Immature natural killer cell (primary cell): ENCODE measurements at regions not wholly inside any gene's neighbourhood (a gene's known extent, or its start where the extent isn't known, plus 50 kb on each side); places are given as distances from the start of the nearest gene placed in this dataset.

Experiments
- DNase-seq, 3 donors: peaks; one replicate each; pipeline ENCODE4 v3.0.0; 2022; ENCODE audit warnings: mixed read lengths in 1 of 3
- H3K27ac Mint-ChIP-seq, 6 donors: one replicate each; pipeline ENCODE4 v1.8.0; 2020; ENCODE audit warnings: mixed read lengths in 6 of 6, mild to moderate bottlenecking in 5 of 6, inconsistent platforms in 4 of 6, moderate library complexity in 3 of 6
- H3K27me3 Mint-ChIP-seq, 3 donors: one replicate each; pipeline ENCODE4 v1.8.0; 2020 to 2021; ENCODE audit warnings: low read depth in 3 of 3, mild to moderate bottlenecking in 3 of 3, mixed read lengths in 3 of 3, moderate library complexity in 3 of 3, inconsistent platforms in 1 of 3
- H3K36me3 Mint-ChIP-seq, 3 donors: one replicate each; pipeline ENCODE4 v1.8.0; 2020; ENCODE audit warnings: mixed read lengths in 3 of 3, inconsistent platforms in 2 of 3, mild to moderate bottlenecking in 2 of 3
- H3K4me1 Mint-ChIP-seq, 2 donors: one replicate each; pipeline ENCODE4 v1.8.0; 2020; ENCODE audit warnings: inconsistent platforms in 2 of 2, mild to moderate bottlenecking in 2 of 2, mixed read lengths in 2 of 2, moderate library complexity in 1 of 2
- H3K4me3 Mint-ChIP-seq, 5 donors: one replicate each; pipeline ENCODE4 v1.8.0; 2020; ENCODE audit warnings: mild to moderate bottlenecking in 5 of 5, mixed read lengths in 5 of 5, inconsistent platforms in 3 of 5, moderate library complexity in 3 of 5
- H3K9me3 Mint-ChIP-seq, 6 donors: one replicate each; pipeline ENCODE4 v1.8.0; 2020; ENCODE audit warnings: mild to moderate bottlenecking in 6 of 6, mixed read lengths in 6 of 6, inconsistent platforms in 4 of 6, moderate library complexity in 3 of 6

- Mint-ChIP-seq H3K4me1 (no peaks in the 10 kb centered on the region), H3K9me3 (peaks cover 0 to 2% (median 0%) of the 10 kb centered on the region in 6 donors)
- DNase-seq: no peak
These were observed 50.4 kb downstream of the FHIP1A start for GRCh38 chr4:151459375-151459774.

GRCh38 chr4:151460434-151460833, 51.5 kb downstream of the FHIP1A start:
- no peak overlapping the region for H3K4me3 Mint-ChIP-seq
- no peak for DNase-seq
- peaks cover 0 to 2% (median 0%) of the 10 kb centered on the region in 3 donors for H3K27me3 Mint-ChIP-seq
- peaks cover 0 to 2% (median 0%) of the 10 kb centered on the region in 6 donors for H3K9me3 Mint-ChIP-seq
- no peaks in the 10 kb centered on the region for H3K36me3 Mint-ChIP-seq
- H3K4me1 Mint-ChIP-seq: no peaks in the 10 kb centered on the region
- no peak overlapping the region for H3K27ac Mint-ChIP-seq

More at GRCh38 chr4:151459375-151459774, 50.4 kb downstream of the FHIP1A start:
- H3K27ac Mint-ChIP-seq: no peak overlapping the region
- no peak overlapping the region for H3K4me3 Mint-ChIP-seq
- H3K36me3 Mint-ChIP-seq: no peaks in the 10 kb centered on the region
- peaks cover 0 to 2% (median 0%) of the 10 kb centered on the region in 3 donors for H3K27me3 Mint-ChIP-seq

DNA sequence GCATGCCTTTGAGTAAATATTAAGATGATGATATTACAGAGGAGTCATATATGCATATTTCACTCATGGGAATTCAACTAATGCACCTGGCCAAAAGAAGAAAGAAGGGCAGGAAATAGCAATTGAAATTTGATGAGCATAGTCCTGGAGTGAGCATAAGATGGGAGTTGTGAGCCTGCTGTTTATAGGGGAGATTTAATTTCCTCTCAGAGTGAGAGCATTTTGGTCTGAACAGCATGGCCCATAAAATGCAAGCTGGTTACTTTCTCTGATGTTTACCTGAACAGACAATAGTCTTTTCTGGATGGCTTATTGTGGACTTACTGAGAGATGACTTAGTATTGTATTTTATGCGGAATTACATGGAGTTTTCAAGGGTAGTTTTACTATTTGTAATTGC, 53.6 kb downstream of the FHIP1A start:
- no peak for DNase-seq
- Mint-ChIP-seq H3K9me3 (peaks cover 0 to 6% (median 0%) of the 10 kb centered on the region in 6 donors), H3K27ac (no peak overlapping the region), H3K36me3 (no peaks in the 10 kb centered on the region), H3K4me3 (no peak overlapping the region), H3K4me1 (no peaks in the 10 kb centered on the region), H3K27me3 (peaks cover 0 to 2% (median 0%) of the 10 kb centered on the region in 3 donors)

- DNase-seq: no peak
- H3K27me3 Mint-ChIP-seq: peaks cover 0 to 5% (median 3%) of the 10 kb centered on the region in 3 donors
- no peak overlapping the region for H3K27ac Mint-ChIP-seq
- H3K4me3 Mint-ChIP-seq: no peak overlapping the region
- peaks cover 0 to 6% (median 0%) of the 10 kb centered on the region in 6 donors for H3K9me3 Mint-ChIP-seq
- H3K4me1 Mint-ChIP-seq: no peaks in the 10 kb centered on the region
- no peaks in the 10 kb centered on the region for H3K36me3 Mint-ChIP-seq
These were observed 60.0 kb downstream of the FHIP1A start for GRCh38 chr4:151468715-151469696.

DNA sequence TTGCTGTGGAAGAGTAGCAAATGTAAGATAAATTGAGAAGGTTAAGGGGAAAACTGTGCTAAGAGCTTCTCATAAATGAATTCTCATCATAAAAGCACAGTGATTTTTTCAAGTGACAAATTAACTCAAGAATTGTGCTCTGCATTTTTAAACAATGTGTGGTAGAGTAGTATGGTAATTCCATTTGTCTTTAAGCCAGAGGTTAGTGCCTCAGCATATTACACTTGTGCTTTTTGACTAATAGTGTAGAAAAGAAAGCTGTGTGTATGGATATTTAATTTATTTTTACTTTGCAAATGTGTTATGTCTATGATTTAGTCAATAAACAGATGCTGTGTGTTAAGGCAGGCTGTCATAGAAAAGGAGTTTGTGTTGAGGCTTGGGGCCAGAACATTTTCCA, 61.0 kb downstream of the FHIP1A start:
- Mint-ChIP-seq H3K36me3 (no peaks in the 10 kb centered on the region), H3K4me3 (no peak overlapping the region), H3K9me3 (peaks cover 0 to 6% (median 0%) of the 10 kb centered on the region in 6 donors), H3K4me1 (no peaks in the 10 kb centered on the region), H3K27me3 (peaks cover 0 to 5% (median 3%) of the 10 kb centered on the region in 3 donors), H3K27ac (no peak overlapping the region)
- no peak for DNase-seq

- H3K4me3 Mint-ChIP-seq: no peak overlapping the region
- peaks cover 0 to 5% (median 3%) of the 10 kb centered on the region in 3 donors for H3K27me3 Mint-ChIP-seq
- no peak for DNase-seq
- peaks cover 0 to 10% (median 0%) of the 10 kb centered on the region in 6 donors for H3K9me3 Mint-ChIP-seq
- no peaks in the 10 kb centered on the region for H3K36me3 Mint-ChIP-seq
- H3K27ac Mint-ChIP-seq: no peak overlapping the region
- H3K4me1 Mint-ChIP-seq: no peaks in the 10 kb centered on the region
These were observed 62.8 kb downstream of the FHIP1A start for GRCh38 chr4:151471728-151472127.

- no peak for DNase-seq
- H3K4me3 Mint-ChIP-seq: no peak overlapping the region
- H3K4me1 Mint-ChIP-seq: no peaks in the 10 kb centered on the region
- peaks cover 0 to 5% (median 3%) of the 10 kb centered on the region in 3 donors for H3K27me3 Mint-ChIP-seq
- peaks cover 0 to 8% (median 0%) of the 10 kb centered on the region in 6 donors for H3K9me3 Mint-ChIP-seq
- no peaks in the 10 kb centered on the region for H3K36me3 Mint-ChIP-seq
- H3K27ac Mint-ChIP-seq: no peak overlapping the region
These were observed 63.3 kb downstream of the FHIP1A start for GRCh38 chr4:151472297-151472696.

GRCh38 chr4:151472711-151473110, 63.7 kb downstream of the FHIP1A start:
- Mint-ChIP-seq H3K4me3 (no peak overlapping the region), H3K27me3 (peaks cover 0 to 5% (median 3%) of the 10 kb centered on the region in 3 donors), H3K27ac (no peak overlapping the region), H3K4me1 (no peaks in the 10 kb centered on the region), H3K36me3 (no peaks in the 10 kb centered on the region), H3K9me3 (peaks cover 0 to 4% (median 0%) of the 10 kb centered on the region in 6 donors)
- DNase-seq: no peak

DNA sequence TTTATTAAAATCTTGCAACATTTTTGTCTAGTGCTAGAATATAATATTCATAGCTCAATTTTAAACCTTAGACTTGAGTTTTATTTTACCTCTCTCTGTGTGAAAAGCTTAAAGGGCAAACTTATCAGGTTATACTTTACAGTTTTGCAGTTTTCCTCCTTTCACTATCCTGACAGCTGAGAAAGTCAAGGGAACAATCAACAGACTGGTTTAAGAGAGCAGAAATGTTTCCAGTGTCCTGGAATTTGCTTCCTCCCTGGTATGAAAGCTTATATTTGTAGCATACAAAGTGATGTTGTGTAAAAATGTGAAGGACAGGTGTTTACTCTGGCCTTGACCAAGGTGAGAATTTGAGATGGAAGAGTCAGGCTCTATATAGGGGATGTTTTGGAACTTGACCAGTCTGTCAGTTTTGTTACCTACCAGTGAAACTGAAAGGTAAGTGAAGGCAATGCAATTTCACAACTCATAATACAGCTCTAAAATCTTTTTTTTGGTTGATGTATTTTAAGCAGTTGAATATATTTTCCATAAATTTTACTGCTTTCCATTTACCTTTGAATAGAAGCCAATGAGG, 64.6 kb downstream of the FHIP1A start:
- H3K4me3 Mint-ChIP-seq: no peak overlapping the region
- no peak overlapping the region for H3K27ac Mint-ChIP-seq
- peaks cover 0 to 5% (median 3%) of the 10 kb centered on the region in 3 donors for H3K27me3 Mint-ChIP-seq
- H3K4me1 Mint-ChIP-seq: no peaks in the 10 kb centered on the region
- no peaks in the 10 kb centered on the region for H3K36me3 Mint-ChIP-seq
- no peak for DNase-seq
- H3K9me3 Mint-ChIP-seq: peaks cover 0 to 4% (median 0%) of the 10 kb centered on the region in 6 donors

DNA sequence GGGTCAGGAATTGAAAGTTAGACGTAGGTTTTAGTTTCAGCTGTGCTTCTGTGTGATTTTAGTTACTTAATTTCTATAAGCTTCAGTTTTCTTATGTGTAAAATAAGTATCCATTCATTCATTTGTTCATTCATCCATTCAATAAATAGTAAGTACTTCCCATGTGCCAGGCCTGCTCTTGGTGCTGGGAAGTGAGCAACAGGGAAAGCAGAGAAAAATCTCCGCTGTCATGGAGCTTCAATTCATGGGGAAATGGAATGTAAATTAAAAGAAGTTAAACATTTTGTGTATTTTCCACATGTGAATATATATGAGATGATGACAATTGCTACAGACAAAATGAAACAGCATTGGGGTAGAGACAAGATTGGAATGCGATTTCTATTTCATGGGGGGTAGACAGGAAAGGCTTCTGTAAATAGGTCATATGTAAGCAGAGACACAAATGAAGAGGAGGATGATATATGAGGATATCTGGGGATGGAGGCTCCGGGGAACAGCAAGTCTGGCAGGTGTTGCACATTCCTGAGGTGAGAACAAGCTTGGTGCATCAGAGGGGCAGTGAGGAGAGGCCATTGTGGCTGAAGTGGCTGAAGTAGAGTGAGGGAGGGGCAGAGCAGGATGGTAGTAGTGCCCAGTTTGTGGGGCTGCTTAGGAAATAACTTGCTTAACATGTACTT, 66.2 kb downstream of the FHIP1A start:
- H3K36me3 Mint-ChIP-seq: no peaks in the 10 kb centered on the region
- DNase-seq: no peak
- peaks cover 0 to 5% (median 3%) of the 10 kb centered on the region in 3 donors for H3K27me3 Mint-ChIP-seq
- no peaks in the 10 kb centered on the region for H3K4me1 Mint-ChIP-seq
- no peak overlapping the region for H3K27ac Mint-ChIP-seq
- no peak overlapping the region for H3K4me3 Mint-ChIP-seq
- peaks cover 0 to 4% (median 0%) of the 10 kb centered on the region in 6 donors for H3K9me3 Mint-ChIP-seq

DNA sequence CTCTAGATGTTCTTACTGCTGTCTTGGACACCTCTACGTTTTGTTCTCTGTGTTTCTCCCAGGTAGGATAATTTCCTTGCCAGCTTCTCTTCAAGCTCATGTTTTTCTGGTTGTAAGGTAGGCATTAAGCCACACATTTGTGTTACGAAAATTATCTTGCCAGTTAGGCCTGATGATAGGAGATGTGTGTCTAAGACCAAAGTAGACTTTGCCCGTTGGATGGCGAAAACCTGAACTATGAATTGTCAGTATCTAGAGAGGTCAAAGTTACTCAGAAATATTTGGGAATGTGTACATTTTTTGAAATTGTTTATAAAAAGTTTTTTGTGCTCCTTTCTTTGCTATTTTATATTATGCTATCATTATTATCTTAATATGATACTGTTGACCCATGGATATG, 72.8 kb downstream of the FHIP1A start:
- no peaks in the 10 kb centered on the region for H3K4me1 Mint-ChIP-seq
- no peak overlapping the region for H3K4me3 Mint-ChIP-seq
- H3K27me3 Mint-ChIP-seq: peaks cover 0 to 6% (median 0%) of the 10 kb centered on the region in 3 donors
- no peaks in the 10 kb centered on the region for H3K36me3 Mint-ChIP-seq
- H3K9me3 Mint-ChIP-seq: peaks cover 0 to 3% (median under 1%) of the 10 kb centered on the region in 6 donors
- DNase-seq: no peak
- no peak overlapping the region for H3K27ac Mint-ChIP-seq

GRCh38 chr4:151484396-151485102, 75.6 kb downstream of the FHIP1A start:
- H3K9me3 Mint-ChIP-seq: peaks cover 0 to 9% (median 2%) of the 10 kb centered on the region in 6 donors
- no peak overlapping the region for H3K27ac Mint-ChIP-seq
- no peak overlapping the region for H3K4me3 Mint-ChIP-seq
- DNase-seq: no peak
- H3K4me1 Mint-ChIP-seq: no peaks in the 10 kb centered on the region
- H3K36me3 Mint-ChIP-seq: no peaks in the 10 kb centered on the region
- peaks cover 0 to 8% (median 5%) of the 10 kb centered on the region in 3 donors for H3K27me3 Mint-ChIP-seq

DNA sequence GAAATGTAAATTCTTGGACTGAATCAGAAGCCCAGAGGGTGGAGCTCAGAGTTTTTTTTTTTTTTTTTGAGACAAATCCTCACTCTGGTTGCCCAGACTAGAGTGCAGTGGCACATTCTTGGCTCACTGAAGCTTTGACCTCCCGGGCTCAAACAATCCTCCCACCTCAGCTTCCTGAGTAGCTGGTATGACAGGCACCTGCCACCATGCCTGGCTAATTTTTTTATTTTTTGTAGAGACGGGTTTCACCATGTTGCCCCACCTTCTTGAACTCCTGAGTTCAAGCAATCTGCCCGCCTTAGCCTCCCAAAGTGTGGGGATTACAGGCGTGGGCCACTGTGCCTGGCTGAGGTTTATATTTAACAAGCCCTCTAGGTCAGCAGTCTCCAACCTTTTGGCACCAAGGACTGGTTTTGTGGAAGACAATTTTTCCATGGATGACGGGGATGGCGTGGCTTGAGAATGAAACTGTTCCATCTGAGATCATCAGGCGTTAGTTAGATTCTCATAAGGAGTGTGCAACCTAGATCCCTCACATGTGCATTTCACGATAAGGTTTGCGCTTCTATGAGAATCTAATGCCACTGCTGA, 76.7 kb downstream of the FHIP1A start:
- H3K4me3 Mint-ChIP-seq: no peak overlapping the region

More for the DNA sequence above, 76.7 kb downstream of the FHIP1A start:
- Mint-ChIP-seq H3K9me3 (peaks cover 0 to 9% (median 2%) of the 10 kb centered on the region in 6 donors), H3K4me1 (no peaks in the 10 kb centered on the region), H3K27me3 (peaks cover 0 to 10% (median 5%) of the 10 kb centered on the region in 3 donors), H3K36me3 (no peaks in the 10 kb centered on the region), H3K27ac (no peak overlapping the region)
- DNase-seq: no peak
